ENCODE measurements at regions not wholly inside any gene's neighbourhood (a gene's known extent, or its start where the extent isn't known, plus 50 kb on each side); places are given as distances from the start of the nearest gene placed in this dataset.

DNA sequence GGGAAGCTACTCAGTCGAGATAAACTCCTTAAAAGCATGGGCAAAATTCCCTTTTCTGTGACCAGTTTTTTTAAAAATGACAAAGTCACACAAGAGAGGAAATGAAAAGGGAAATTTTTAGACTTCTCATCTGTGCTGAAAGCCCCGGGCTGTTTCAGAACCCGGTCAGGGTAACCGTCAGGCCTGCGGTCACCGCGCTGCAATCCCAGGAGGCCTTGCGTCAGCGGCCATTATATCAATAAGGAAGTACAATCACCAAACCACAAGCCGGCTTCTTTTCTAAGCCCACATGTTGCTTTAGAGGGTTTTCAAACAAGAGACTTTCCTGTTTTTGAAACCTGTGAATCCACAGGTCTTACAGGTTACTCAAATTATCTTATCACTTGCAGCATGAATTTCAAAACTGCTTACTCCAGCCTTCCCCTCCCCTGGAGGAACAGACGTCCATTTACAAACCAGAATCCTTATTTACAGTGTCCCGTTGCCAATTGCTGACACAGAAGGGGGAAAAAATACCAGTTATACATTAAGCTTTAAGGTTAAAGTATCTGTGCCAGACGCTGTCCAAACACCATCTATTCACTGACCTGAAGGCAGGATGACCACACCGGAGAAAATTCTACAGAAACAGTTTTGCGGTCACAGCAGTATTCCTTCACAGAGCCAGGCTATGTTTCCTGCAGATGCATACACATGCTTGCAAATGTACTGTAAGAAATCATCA lies 165.3 kb downstream of the TOMM20 start:
- Mint-ChIP-seq H3K36me3 (ENCODE audit: low read depth) (no peaks in the 10 kb centered on the region), H3K9me3 (no peaks in the 10 kb centered on the region), H3K4me3 (peak overlapping the region; percentile 78), H3K4me1 (ENCODE audit: low read depth) (peaks cover 66% of the 10 kb centered on the region), H3K27ac (peak overlapping the region; percentile 90), H3K27me3 (no peaks in the 10 kb centered on the region)
- peak overlapping the region; percentile 71 to 81 for H3K27ac ChIP-seq (ENCODE audit: low read depth in 1 of 2, low read length in 2 of 2)
- DNase-seq = peak; percentile 59 to 97 (median 78)
- ATAC-seq (ENCODE audit: poor library complexity) = peak; percentile 79
- TF ChIP-seq, protein P1, sequence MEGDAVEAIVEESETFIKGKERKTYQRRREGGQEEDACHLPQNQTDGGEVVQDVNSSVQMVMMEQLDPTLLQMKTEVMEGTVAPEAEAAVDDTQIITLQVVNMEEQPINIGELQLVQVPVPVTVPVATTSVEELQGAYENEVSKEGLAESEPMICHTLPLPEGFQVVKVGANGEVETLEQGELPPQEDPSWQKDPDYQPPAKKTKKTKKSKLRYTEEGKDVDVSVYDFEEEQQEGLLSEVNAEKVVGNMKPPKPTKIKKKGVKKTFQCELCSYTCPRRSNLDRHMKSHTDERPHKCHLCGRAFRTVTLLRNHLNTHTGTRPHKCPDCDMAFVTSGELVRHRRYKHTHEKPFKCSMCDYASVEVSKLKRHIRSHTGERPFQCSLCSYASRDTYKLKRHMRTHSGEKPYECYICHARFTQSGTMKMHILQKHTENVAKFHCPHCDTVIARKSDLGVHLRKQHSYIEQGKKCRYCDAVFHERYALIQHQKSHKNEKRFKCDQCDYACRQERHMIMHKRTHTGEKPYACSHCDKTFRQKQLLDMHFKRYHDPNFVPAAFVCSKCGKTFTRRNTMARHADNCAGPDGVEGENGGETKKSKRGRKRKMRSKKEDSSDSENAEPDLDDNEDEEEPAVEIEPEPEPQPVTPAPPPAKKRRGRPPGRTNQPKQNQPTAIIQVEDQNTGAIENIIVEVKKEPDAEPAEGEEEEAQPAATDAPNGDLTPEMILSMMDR (IDR thresholded peaks at IDR 0.05) = no peak
- intact Hi-C loops (cut with DNase I, micrococcal nuclease) = loop anchor here (2.0 to 5.0 kb wide), 4 partner anchors 47 to 231 kb away; no protein-coding TSS in a partner anchor
- peak overlapping the region; percentile 25 for H3K4me3 ChIP-seq (ENCODE audit: low read length)
- POLR2A ChIA-PET = interaction anchor here (0.7 to 2.8 kb wide), 11 partner anchors 9 to 361 kb away, joined by 3 to 20 read pairs (median 5); partner anchors contain the start of gene IRF2BP2
- no peaks in the 10 kb centered on the region for H3K9me3 ChIP-seq (ENCODE audit: control insufficient read depth in 1 of 2, insufficient read depth in 1 of 2, low read length in 2 of 2)
- H3K36me3 ChIP-seq (ENCODE audit: insufficient read depth, low read length) = no peaks in the 10 kb centered on the region
- H3K4me1 ChIP-seq (ENCODE audit: insufficient read depth, low read length) = peaks cover 63% of the 10 kb centered on the region
- CTCF ChIA-PET = interaction anchor here (0.9 to 1.2 kb wide), 2 partner anchors 39 to 121 kb away, joined by 3 to 4 read pairs; no protein-coding TSS in a partner anchor
- no peaks in the 10 kb centered on the region for H3K27me3 ChIP-seq (ENCODE audit: control insufficient read depth in 1 of 2, insufficient read depth in 2 of 2, low read length in 2 of 2)

DNA sequence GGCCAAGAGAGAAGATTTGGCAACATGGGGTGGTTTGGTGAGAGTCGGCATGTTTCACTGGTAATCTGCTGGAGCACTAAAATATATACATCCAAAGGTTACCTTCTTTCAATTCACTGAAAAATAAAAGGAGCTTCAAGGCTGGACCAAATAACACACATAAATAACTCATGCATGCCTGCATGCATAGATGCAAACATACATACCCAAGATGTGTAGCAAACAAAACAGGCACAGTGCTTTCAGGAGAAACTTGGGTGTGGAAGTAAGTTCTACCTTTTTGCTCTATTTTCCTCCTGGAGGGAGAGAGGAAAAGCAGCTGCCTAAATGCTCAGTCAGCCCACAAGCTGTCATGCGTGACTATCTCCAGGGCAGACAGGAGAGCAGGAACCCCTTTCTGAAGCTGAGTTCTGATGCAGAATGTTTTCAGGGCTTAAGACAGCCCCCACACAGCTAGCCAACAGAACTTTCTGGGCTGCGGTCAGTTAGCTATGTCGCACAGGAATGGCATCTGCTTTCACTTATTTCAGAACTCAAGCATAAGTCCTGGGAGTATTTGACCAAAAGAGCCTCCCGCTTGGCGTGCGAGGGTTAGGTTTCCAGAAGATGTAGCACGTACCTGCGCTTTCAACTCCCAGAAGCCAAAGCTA lies 166.2 kb downstream of the TOMM20 start:
- H3K9me3 ChIP-seq (ENCODE audit: control insufficient read depth in 1 of 2, insufficient read depth in 1 of 2, low read length in 2 of 2) = no peaks in the 10 kb centered on the region
- peak overlapping the region; percentile 78 for H3K4me3 Mint-ChIP-seq
- no peaks in the 10 kb centered on the region for H3K27me3 Mint-ChIP-seq
- DNase-seq (peak in 2 of 14 experiments; percentile 60 to 67), ATAC-seq (ENCODE audit: poor library complexity) (no peak)
- no peaks in the 10 kb centered on the region for H3K36me3 ChIP-seq (ENCODE audit: insufficient read depth, low read length)
- no peaks in the 10 kb centered on the region for H3K9me3 Mint-ChIP-seq
- H3K36me3 Mint-ChIP-seq (ENCODE audit: low read depth) = no peaks in the 10 kb centered on the region
- CTCF ChIA-PET = interaction anchor here (0.9 to 1.2 kb wide), 2 partner anchors 38 to 121 kb away, joined by 3 to 4 read pairs; no protein-coding TSS in a partner anchor
- TF ChIP-seq, protein P1 (IDR thresholded peaks at IDR 0.05) = no peak
- no peaks in the 10 kb centered on the region for H3K27me3 ChIP-seq (ENCODE audit: control insufficient read depth in 1 of 2, insufficient read depth in 2 of 2, low read length in 2 of 2)
- peak overlapping the region; percentile 90 for H3K27ac Mint-ChIP-seq
- POLR2A ChIA-PET = interaction anchor here (0.7 to 2.8 kb wide), 12 partner anchors 10 to 356 kb away, joined by 3 to 20 read pairs (median 5); partner anchors contain the start of gene IRF2BP2
- peaks cover 63% of the 10 kb centered on the region for H3K4me1 ChIP-seq (ENCODE audit: insufficient read depth, low read length)
- intact Hi-C loops (cut with DNase I, micrococcal nuclease) = loop anchor here (2.0 to 5.0 kb wide), 4 partner anchors 48 to 230 kb away; no protein-coding TSS in a partner anchor
- peak overlapping the region; percentile 71 to 81 for H3K27ac ChIP-seq (ENCODE audit: low read depth in 1 of 2, low read length in 2 of 2)
- H3K4me3 ChIP-seq (ENCODE audit: low read length) = peak overlapping the region; percentile 0
- peaks cover 66% of the 10 kb centered on the region for H3K4me1 Mint-ChIP-seq (ENCODE audit: low read depth)

DNA sequence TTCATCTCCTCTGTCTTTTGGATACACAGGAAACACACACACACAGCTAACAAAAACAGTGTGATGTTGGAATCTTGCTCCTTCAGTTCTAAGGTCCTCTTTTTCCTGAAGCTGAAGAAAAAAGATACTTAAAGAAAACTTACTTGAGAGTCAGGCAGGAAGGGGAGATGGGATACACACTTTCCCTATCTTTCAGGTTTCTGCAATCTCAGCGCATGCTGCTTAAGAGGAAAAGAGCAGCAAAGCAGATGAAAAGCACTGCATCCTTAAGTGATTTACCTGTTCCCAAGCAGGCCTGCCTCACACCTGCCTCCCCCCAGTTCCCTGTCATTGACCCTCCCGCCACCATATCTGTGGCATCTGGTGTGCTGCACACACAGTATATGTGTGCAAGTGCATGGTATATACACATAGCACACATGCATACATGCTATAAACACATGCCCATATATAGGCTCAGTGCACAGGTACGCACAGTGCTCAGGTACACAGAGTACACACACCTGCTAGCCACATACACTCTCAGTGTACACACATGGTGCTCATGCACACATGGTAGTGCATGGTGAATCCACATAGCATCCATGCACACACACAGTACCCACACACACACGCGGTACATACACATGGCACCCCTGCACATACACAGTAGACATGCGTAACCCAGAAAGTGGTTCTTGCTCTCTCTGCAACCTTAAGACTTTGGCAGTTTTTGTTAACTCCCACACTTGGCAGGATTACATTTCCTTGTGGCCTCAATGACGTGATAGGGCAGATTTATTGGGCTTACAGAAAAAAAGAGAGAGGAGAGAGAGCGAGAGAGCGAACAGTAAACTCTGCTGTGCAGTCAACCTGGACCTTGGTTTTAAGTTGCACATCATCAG lies 166.9 kb downstream of the TOMM20 start:
- POLR2A ChIA-PET = interaction anchor here (0.8 to 2.8 kb wide), 9 partner anchors 10 to 356 kb away, joined by 3 to 20 read pairs (median 5); partner anchors contain the start of gene IRF2BP2
- ATAC-seq (ENCODE audit: poor library complexity) = peak; percentile 54
- TF ChIP-seq, protein P1 (IDR thresholded peaks at IDR 0.05) = no peak
- no peaks in the 10 kb centered on the region for H3K9me3 Mint-ChIP-seq
- peak in 2 of 14 experiments; percentile 50 to 58 for DNase-seq
- peak overlapping the region; percentile 90 for H3K27ac Mint-ChIP-seq
- no peaks in the 10 kb centered on the region for H3K36me3 Mint-ChIP-seq (ENCODE audit: low read depth)
- no peaks in the 10 kb centered on the region for H3K27me3 Mint-ChIP-seq
- no peaks in the 10 kb centered on the region for H3K36me3 ChIP-seq (ENCODE audit: insufficient read depth, low read length)
- CTCF ChIA-PET = no interaction called here
- H3K4me3 Mint-ChIP-seq = peak overlapping the region; percentile 78
- peaks cover 73% of the 10 kb centered on the region for H3K4me1 Mint-ChIP-seq (ENCODE audit: low read depth)
- H3K4me3 ChIP-seq (ENCODE audit: low read length) = no peak overlapping the region
- peak overlapping the region in 1 of 2 donors; percentile 71 for H3K27ac ChIP-seq (ENCODE audit: low read depth in 1 of 2, low read length in 2 of 2)
- no peaks in the 10 kb centered on the region for H3K9me3 ChIP-seq (ENCODE audit: control insufficient read depth in 1 of 2, insufficient read depth in 1 of 2, low read length in 2 of 2)
- H3K27me3 ChIP-seq (ENCODE audit: control insufficient read depth in 1 of 2, insufficient read depth in 2 of 2, low read length in 2 of 2) = no peaks in the 10 kb centered on the region
- intact Hi-C loops (cut with DNase I, micrococcal nuclease) = loop anchor here (2.0 to 5.0 kb wide), 4 partner anchors 49 to 229 kb away; no protein-coding TSS in a partner anchor
- peaks cover 63% of the 10 kb centered on the region for H3K4me1 ChIP-seq (ENCODE audit: insufficient read depth, low read length)
